ENCODE measurements at regions not wholly inside any gene's neighbourhood (a gene's known extent, or its start where the extent isn't known, plus 50 kb on each side); places are given as distances from the start of the nearest gene placed in this dataset.

GRCh38 chr1:60345049-60345448, 271.5 kb upstream of the C1orf87 start:
- no peak for DNase-seq (ENCODE audit: low spot score)

- DNase-seq (ENCODE audit: low spot score), result no peak
These were observed 270.2 kb upstream of the C1orf87 start for GRCh38 chr1:60343736-60344135.

- DNase-seq (ENCODE audit: low spot score), result no peak
These were observed 269.0 kb upstream of the C1orf87 start for GRCh38 chr1:60342569-60342968.

GRCh38 chr1:60341274-60341673, 267.7 kb upstream of the C1orf87 start:
- DNase-seq (ENCODE audit: low spot score), result no peak

GRCh38 chr1:60331647-60332046, 258.1 kb upstream of the C1orf87 start:
- no peak for DNase-seq (ENCODE audit: low spot score)

- no peak for DNase-seq (ENCODE audit: low spot score)
These were observed 256.1 kb upstream of the C1orf87 start for GRCh38 chr1:60329651-60330050.

GRCh38 chr1:60311838-60312237, 238.3 kb upstream of the C1orf87 start:
- DNase-seq (ENCODE audit: low spot score), result no peak

GRCh38 chr1:60299581-60299980, 226.0 kb upstream of the C1orf87 start:
- DNase-seq (ENCODE audit: low spot score), result no peak

GRCh38 chr1:60298290-60298689, 224.7 kb upstream of the C1orf87 start:
- DNase-seq (ENCODE audit: low spot score), result no peak

- DNase-seq (ENCODE audit: low spot score), result no peak
These were observed 223.2 kb upstream of the C1orf87 start for GRCh38 chr1:60296794-60297193.

- no peak for DNase-seq (ENCODE audit: low spot score)
These were observed 218.6 kb upstream of the C1orf87 start for GRCh38 chr1:60292140-60292539.

- no peak for DNase-seq (ENCODE audit: low spot score)
These were observed 216.8 kb upstream of the C1orf87 start for GRCh38 chr1:60290393-60290792.

GRCh38 chr1:60287536-60287935, 214.0 kb upstream of the C1orf87 start:
- DNase-seq (ENCODE audit: low spot score), result no peak

- DNase-seq (ENCODE audit: low spot score), result no peak
These were observed 210.1 kb upstream of the C1orf87 start for GRCh38 chr1:60283690-60284089.

- DNase-seq (ENCODE audit: low spot score), result peak; percentile 47
These were observed 207.9 kb upstream of the C1orf87 start for GRCh38 chr1:60281360-60281932.

- DNase-seq (ENCODE audit: low spot score), result no peak
These were observed 207.2 kb upstream of the C1orf87 start for GRCh38 chr1:60280819-60281218.

- DNase-seq (ENCODE audit: low spot score), result no peak
These were observed 206.7 kb upstream of the C1orf87 start for GRCh38 chr1:60280256-60280655.

- DNase-seq (ENCODE audit: low spot score), result no peak
These were observed 206.2 kb upstream of the C1orf87 start for GRCh38 chr1:60279798-60280197.

GRCh38 chr1:60277269-60277668, 203.7 kb upstream of the C1orf87 start:
- no peak for DNase-seq (ENCODE audit: low spot score)

- DNase-seq (ENCODE audit: low spot score), result no peak
These were observed 201.1 kb upstream of the C1orf87 start for GRCh38 chr1:60274422-60275290.

- no peak for DNase-seq (ENCODE audit: low spot score)
These were observed 199.6 kb upstream of the C1orf87 start for GRCh38 chr1:60273185-60273584.

GRCh38 chr1:60271041-60271440, 197.5 kb upstream of the C1orf87 start:
- no peak for DNase-seq (ENCODE audit: low spot score)

- no peak for DNase-seq (ENCODE audit: low spot score)
These were observed 194.9 kb upstream of the C1orf87 start for GRCh38 chr1:60268451-60268850.

Measured in activated CD4-positive, alpha-beta T cell treated with anti-CD3 and anti-CD28 coated beads, Interleukin-2, Interleukin-4, amounts not matched to agents 100 ng/mL and 50 ng/mL, durations not matched to agents 16 hours and 8 hours (primary cell).